Muscle of back (tissue), 3 donors: ENCODE measurements at regions not wholly inside any gene's neighbourhood (a gene's known extent, or its start where the extent isn't known, plus 50 kb on each side); places are given as distances from the start of the nearest gene placed in this dataset.
A peak's percentile ranks its signal among the peaks of the same experiment; 100 is the strongest.
"Not testable (repeated sequence)": the region's sequence is repeated elsewhere in the genome, so short reads cannot be mapped to it uniquely, and the experiment has no call there.

Experiments
- DNase-seq, 3 donors: peaks; one replicate each; pipeline versions ENCODE4 v3.0.0 to v3.0.0-alpha.2; 2013

DNA sequence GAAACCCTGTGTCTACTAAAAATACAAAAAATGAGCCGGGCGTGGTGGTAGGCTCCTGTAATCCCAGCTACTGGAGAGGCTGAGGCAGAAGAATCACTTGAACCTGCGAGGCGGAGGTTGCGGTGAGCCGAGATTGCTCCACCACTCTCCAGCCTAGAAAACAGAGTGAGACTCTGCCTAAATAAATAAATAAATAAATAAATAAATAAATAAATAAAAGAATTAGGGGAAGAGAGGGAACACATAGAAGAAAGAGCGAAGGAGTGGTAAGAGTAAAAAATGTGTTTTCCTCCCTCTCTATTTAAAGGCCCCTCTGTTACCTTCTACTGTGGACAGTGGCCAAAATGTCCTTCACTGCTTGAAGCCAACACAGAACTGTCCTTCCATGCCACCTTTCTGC, 103.9 kb upstream of the SOX21 start:
- no peak for DNase-seq

DNA sequence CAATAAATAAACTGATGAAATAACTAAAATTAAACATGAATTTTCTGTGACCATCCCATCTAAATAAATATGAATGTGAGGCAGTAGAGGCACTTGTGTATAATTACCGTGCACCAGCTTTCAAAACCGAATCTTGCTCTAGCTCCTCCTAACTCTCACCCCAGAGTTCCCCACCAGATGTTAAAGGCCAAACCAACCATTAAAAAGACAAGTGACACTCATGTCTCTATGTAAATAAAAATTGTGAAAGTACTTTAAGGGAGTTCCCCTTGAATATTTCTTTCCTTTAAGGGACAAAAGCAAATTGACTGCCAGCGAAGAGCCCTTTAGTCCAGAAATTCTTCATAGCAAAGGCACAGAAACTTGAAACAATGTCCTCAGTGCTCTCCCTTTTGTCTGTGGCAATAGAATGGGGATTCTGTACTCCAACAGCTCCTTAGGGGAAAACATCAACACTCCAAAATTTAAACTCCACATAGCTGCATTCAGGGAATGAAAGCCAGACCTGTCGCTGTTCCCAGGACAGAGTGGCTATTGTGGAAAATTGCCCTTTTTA, 101.7 kb upstream of the SOX21 start:
- no peak for DNase-seq

DNA sequence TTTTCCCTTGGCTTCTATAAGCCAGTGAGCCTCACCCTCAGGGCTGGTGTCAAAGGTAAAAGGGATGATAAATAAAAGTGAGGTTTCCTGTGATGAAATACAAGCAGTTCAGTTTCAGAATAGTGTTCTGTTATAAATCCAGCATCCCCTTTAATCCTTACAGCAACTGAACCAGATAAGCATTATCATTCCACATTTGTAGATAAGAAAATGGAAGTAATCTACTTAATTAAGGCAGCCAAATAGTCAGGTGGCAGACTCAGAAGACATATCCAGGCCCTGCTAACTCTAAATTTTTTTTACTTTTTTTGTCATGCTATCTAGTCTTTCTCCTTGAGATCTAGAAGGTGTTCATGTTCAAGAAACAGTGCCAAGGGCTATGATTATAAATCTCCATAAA, 99.4 kb upstream of the SOX21 start:
- DNase-seq: no peak

DNA sequence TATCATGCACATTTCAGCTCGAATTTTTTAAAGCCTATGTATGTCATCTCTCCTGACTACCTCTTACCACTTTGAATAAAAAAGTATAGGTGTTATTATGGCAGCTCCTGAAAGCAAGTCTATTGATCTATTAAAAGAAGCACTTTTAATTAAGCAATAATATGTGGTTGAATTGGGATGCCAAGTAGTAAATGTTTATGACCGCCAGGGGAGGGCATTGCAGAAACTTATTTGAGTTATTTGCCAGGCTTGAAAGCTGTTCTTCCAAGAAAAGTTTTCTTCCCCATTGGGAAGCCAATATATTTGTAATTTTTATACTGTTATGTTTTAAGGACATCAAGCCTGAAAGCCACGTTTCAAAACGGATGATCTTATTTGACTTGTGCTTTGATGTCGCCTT, 88.1 kb upstream of the SOX21 start:
- peak in 1 of 3 donors; percentile 20 for DNase-seq

DNA sequence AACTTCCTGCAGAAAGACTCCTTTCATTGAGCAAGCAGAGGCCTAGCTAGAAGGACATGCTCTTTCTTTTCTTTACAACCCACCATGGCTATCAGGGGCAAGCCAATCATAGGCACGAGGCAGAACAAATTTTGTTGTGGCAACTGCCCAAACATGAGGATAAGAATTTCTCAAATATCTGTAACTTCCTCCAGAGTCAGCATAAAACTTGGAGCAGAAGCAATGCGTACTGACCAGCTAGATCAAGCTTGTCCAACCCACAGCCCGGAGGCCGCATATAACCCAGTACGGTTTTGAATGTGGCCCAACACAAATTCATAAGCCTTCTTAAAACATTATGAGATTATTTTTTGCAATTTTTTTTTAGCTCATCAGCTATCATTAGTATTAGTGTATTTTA, 87.0 kb upstream of the SOX21 start:
- no peak for DNase-seq

DNA sequence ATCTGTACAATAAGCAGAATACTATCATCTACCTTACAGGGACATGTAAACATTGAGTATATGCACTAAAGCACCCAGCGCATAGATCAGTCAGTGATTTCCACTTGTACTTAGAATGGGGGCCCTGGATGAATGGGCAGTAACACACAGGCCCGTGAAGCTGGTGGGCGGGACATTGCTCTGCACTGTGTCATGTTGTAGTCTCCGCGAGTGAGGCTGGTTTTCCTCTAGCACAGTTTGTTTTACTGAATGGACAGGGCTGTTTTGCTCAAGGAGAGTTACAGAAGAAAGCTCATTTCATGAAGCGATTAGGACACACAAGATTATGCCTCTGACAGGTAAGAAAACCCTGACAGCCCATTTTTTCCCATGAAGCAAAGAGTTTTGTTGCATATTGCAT, 86.4 kb upstream of the SOX21 start:
- no peak for DNase-seq

DNA sequence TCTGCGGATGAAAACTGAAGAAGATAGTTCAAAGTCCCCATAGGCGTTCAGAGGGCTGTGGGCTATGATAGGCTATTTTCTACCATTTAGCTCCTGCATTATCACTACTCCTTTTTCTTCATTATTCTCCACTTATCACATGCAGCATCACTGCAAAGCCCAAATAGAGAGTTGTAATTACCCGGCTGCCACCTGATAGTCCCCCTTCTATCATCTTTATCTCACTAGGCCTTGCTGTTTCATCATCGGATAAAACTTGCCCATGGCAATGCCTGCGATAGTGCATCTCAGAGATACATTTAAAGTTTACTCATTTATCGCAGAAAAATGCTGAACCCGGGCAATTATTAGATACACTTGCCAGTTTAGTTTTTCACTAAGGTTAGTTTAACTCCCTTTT, 82.9 kb upstream of the SOX21 start:
- no peak for DNase-seq

DNA sequence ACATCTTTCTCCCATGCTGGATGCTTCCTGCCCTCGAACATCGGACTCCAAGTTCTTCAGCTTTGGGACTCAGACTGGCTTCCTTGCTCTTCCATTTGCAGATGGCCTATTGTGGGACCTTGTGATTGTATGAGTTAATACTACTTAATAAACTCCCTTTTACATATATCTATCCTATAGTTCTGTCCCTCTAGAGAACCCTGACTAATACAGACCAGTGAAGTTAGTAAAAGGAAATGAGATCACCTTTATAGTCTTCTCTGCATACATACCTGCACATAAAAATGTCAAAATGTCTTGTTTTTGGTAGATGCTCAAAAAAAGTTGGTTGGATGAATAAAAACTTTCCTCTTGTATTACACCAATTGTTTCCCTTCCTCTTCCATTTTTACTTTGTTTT, 73.9 kb upstream of the SOX21 start:
- not testable (repeated sequence) for DNase-seq

DNA sequence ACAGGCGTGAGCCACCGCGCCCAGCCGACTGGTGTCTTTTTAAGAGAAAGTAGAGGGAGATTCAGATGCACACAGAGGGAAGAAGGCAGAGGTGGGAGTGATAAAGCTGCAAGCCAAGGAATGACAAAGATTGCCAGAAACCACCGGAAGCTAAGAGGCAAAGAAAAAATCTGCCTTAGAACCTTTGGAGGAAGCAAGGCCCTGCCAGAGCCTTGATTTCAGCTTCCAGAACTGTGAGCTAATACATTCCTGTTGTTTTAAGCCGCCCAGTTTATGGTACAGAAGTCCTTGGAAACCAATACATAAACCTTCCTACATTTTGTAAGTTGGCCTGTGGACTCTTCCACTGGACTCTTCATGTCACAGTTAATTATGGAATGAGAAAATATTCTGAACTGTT, 71.7 kb upstream of the SOX21 start:
- peak; percentile 15 to 64 (median 51) for DNase-seq

DNA sequence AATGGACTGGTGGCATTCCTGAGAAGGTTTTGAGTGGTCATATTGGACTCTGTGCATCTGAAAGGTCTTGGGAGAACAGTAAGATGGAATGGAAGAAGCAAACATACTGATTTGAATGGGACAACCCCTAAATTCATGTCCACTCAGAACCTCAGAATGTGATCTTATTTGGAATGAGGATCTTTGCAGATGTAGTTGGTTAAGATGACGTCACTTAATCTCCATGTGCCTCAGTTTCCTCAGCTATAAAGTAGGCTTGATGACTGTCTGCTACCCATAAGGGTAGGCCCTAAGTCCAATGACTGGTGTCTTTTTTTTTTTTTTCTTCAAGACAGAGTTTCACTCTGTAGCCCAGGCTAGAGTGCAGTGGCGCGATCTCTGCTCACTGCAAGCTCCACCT, 71.1 kb upstream of the SOX21 start:
- DNase-seq: no peak

DNA sequence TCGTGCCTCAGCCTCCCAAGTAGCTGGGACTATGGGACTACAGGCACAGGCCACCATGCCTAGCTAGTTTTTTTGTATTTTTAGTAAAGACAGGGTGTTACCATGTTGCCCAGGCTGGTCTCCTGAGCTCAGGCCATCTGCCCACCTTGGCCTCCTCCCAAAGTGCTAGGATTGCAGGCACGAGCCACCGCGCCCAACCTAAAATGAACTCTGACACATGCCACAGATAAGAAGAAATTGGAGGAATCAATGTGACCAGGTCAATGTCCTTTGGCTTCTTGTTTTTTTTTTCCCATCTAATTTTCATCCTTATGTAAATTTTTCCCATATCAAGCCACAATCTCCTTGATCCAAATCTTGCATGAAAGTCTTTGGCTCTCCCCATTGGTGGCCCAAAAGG, 68.1 kb upstream of the SOX21 start:
- no peak for DNase-seq

DNA sequence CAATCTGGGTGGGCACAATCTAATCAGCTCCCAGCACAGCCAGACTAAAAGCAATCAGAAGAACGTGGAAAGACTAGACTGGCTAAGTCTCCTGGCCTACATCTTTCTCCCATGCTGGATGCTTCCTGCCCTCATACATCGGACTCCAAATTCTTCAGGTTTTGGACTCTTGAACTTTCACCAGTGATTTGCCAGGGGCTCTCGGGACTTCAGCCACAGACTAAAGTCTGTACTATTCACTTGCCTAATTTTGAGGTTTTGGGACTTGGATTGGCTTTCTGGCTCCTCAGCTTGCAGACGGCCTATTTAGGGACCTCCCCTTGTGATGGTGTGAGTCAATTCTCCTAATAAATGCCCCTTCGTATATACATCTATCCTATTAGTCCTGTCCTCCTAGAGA, 66.6 kb upstream of the SOX21 start:
- DNase-seq: no peak

DNA sequence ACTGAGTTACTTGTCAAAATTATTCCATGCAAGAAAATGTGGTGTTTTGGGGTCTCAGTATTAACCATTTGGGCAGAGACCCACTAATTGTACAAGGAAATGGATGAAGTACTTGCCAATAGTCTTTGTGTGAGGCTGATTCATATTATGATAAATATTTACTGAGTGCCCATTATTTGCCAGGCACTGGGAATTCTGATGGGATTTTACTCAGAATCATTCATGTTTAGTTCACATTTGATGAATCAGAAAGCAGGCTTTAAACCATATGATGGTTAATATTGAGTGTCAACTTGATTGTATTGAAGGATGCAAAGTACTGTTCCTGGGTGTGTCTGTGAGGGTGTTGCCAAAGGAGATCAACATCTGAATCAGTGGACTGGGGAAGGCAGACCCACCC, 66.2 kb upstream of the SOX21 start:
- no peak for DNase-seq

DNA sequence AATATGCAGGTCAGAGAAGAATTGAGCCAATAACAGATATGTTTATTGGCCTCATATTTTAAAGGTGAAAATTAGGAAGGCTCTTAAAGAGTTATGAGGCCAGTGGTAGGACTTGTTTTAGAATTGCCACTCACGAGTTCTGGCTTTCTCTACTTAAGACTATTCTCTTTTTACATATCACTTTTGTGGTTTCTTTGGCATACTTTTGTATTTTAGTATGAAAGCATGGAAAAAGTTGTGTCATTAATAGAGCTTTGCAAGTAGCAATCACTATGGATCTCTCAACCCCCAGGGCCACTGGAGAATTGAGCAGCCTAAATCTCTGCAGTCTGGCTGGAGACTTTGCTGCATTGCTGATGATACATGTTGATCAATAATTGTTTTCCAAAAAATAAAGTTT, 64.6 kb upstream of the SOX21 start:
- peak in 2 of 3 donors; percentile 3 to 24 for DNase-seq

DNA sequence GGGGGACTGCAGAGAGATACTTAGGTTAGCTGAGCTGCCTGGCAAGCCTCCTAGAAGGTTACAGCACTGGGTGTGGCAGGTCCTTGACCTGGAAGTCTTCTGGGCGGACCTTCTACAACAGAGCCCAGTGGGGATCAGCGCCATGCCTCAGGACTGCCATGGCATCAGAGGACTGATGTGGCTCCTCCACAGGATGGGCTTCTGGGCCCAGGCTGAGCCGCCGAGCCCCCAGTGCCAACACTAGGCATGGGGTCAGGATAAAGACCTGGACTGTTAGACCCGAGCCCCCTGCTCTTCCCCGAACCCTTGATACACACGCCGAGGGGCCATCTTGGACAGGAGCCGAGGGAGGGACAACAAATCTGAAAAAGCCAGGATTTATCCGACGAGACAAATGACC, 64.0 kb upstream of the SOX21 start:
- no peak for DNase-seq

DNA sequence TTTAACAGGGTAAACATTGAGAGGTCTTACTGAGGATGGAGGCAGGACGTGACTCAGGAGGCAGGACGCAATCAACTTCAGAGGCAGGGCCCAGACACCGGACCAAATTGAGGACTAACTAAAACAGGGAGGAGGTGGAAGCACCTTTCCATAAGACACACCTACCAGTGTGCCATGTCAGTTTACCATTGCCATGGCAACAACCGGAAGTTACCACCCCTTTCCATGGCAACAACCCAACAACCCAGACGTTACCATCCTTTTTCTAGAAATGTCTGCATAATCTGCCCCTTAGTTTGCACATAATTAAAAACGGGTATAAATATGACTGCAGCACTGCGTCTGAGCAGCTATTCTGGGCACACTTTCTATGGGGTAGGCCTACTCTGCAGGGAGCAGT, 53.5 kb upstream of the SOX21 start:
- DNase-seq: no peak

DNA sequence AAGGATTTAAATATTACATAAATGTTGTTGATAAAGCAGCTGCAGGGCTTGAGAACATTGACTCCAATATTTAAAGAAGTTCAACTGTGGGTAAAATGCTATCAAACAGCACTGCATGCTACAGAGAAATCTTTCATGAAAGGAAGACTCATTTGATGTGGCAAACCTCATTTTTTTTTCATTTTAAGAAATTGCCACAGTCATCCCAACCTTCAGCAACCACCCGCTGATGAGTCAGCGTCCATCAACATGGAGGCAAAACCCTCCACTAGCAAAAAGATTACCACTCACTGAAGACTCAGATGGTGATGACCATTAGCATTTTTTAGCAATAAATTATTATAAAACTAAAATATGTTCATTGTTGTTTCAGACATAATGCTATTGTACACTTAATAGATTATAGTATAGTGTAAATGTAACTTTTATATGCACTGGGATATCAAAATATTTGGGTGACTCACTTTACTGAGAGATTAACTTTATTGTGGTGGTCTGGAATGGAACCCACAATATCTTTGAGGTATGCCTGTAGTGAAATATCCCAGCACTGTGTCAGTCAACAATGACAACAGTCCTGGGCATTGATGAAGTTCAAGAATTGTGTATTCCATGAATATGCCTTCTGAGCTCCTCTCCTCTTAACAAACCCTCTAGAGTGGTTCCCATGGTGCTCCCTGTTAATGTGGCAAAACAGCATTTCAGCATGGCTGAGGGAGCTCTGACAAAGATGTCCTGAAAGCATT, 52.4 kb upstream of the SOX21 start:
- no peak for DNase-seq
